ENCODE measurements at regions not wholly inside any gene's neighbourhood (a gene's known extent, or its start where the extent isn't known, plus 50 kb on each side); places are given as distances from the start of the nearest gene placed in this dataset.

- H3K9ac ChIP-seq (ENCODE audit: low read length), result no peak overlapping the region
- no peak overlapping the region for H3K4me2 ChIP-seq (replicated peaks; ENCODE audit: low read depth, low read length, poor library complexity, severe bottlenecking)
- H3K4me3 ChIP-seq (ENCODE audit: control extremely low read depth in 1 of 5, extremely low read depth in 1 of 5, insufficient read depth in 1 of 5, low read depth in 2 of 5, low read length in 4 of 5), result no peak overlapping the region
- H3K4me3 Mint-ChIP-seq, result no peak overlapping the region
- no peak overlapping the region for H3K27ac ChIP-seq (ENCODE audit: low read length in 2 of 2)
- intact Hi-C loops (cut with micrococcal nuclease), result no loop called here
- H3K27me3 ChIP-seq (replicated peaks in 1 of 4; ENCODE audit: control extremely low read depth in 1 of 4, control insufficient read depth in 3 of 4, insufficient read depth in 4 of 4, low read length in 3 of 4), result no peaks in the 10 kb centered on the region
- CTCF ChIA-PET, result no interaction called here
- POLR2A ChIA-PET, result no interaction called here
- DNase-seq (no peak), ATAC-seq (ENCODE audit: low read depth) (no peak)
- H3K36me3 ChIP-seq (replicated peaks in 1 of 2; ENCODE audit: control extremely low read depth in 1 of 2, control insufficient read depth in 1 of 2, extremely low read depth in 1 of 2, insufficient read depth in 2 of 2, low read length in 1 of 2), result no peaks in the 10 kb centered on the region
- no peaks in the 10 kb centered on the region for H4K20me1 ChIP-seq (ENCODE audit: control insufficient read depth, insufficient read depth, low read length, poor library complexity, severe bottlenecking)
- H3K4me1 Mint-ChIP-seq, result no peaks in the 10 kb centered on the region
- H3K79me2 ChIP-seq (ENCODE audit: control insufficient read depth, insufficient read depth, low read length), result no peaks in the 10 kb centered on the region
- no peaks in the 10 kb centered on the region for H3K9me3 Mint-ChIP-seq (ENCODE audit: insufficient read depth)
- no peaks in the 10 kb centered on the region for H3K27me3 Mint-ChIP-seq
- no peak overlapping the region for H3K27ac Mint-ChIP-seq
- no peaks in the 10 kb centered on the region for H3K9me3 ChIP-seq (ENCODE audit: control extremely low read depth in 1 of 3, control insufficient read depth in 2 of 3, insufficient read depth in 1 of 3, low read length in 2 of 3)
- H2AFZ ChIP-seq (ENCODE audit: insufficient read depth, low read depth, low read length, poor library complexity, severe bottlenecking), result no peak overlapping the region
- no peaks in the 10 kb centered on the region for H3K4me1 ChIP-seq (ENCODE audit: control insufficient read depth in 2 of 2, insufficient read depth in 2 of 2, low read length in 2 of 2)
- TF ChIP-seq EZH2 (IDR thresholded peaks at IDR 0.05; ENCODE audit: borderline replicate concordance, insufficient read depth, low read depth, low read length, poor library complexity, severe bottlenecking) (no peak), CTCF (IDR thresholded peaks at IDR 0.05) (no peak)
These were observed 249.4 kb downstream of the COX18 start for GRCh38 chr4:72820107-72820506.

- ChIA-PET POLR2A (no interaction called here), CTCF (no interaction called here)
- no peaks in the 10 kb centered on the region for H3K36me3 ChIP-seq (replicated peaks in 1 of 2; ENCODE audit: control extremely low read depth in 1 of 2, control insufficient read depth in 1 of 2, extremely low read depth in 1 of 2, insufficient read depth in 2 of 2, low read length in 1 of 2)
- H4K20me1 ChIP-seq (ENCODE audit: control insufficient read depth, insufficient read depth, low read length, poor library complexity, severe bottlenecking), result no peaks in the 10 kb centered on the region
- Mint-ChIP-seq H3K27me3 (no peaks in the 10 kb centered on the region), H3K27ac (no peak overlapping the region), H3K4me1 (no peaks in the 10 kb centered on the region), H3K4me3 (no peak overlapping the region), H3K9me3 (ENCODE audit: insufficient read depth) (no peaks in the 10 kb centered on the region)
- no peaks in the 10 kb centered on the region for H3K4me1 ChIP-seq (ENCODE audit: control insufficient read depth in 2 of 2, insufficient read depth in 2 of 2, low read length in 2 of 2)
- WGBS (ENCODE audit: insufficient coverage), result no CpG with 5 or more reads among the region's 1 CpG
- intact Hi-C loops (cut with micrococcal nuclease), result no loop called here
- H3K4me2 ChIP-seq (replicated peaks; ENCODE audit: low read depth, low read length, poor library complexity, severe bottlenecking), result no peak overlapping the region
- no peaks in the 10 kb centered on the region for H3K27me3 ChIP-seq (replicated peaks in 1 of 4; ENCODE audit: control extremely low read depth in 1 of 4, control insufficient read depth in 3 of 4, insufficient read depth in 4 of 4, low read length in 3 of 4)
- ATAC-seq (ENCODE audit: low read depth) (no peak), DNase-seq (no peak)
- TF ChIP-seq CTCF (IDR thresholded peaks at IDR 0.05), result no peak
- TF ChIP-seq EZH2 (IDR thresholded peaks at IDR 0.05; ENCODE audit: borderline replicate concordance, insufficient read depth, low read depth, low read length, poor library complexity, severe bottlenecking), result no peak
- H3K9me3 ChIP-seq (ENCODE audit: control extremely low read depth in 1 of 3, control insufficient read depth in 2 of 3, insufficient read depth in 1 of 3, low read length in 2 of 3), result peaks cover 0 to 1% (median 0%) of the 10 kb centered on the region in 3 donors
- H3K79me2 ChIP-seq (ENCODE audit: control insufficient read depth, insufficient read depth, low read length), result no peaks in the 10 kb centered on the region
- H2AFZ ChIP-seq (ENCODE audit: insufficient read depth, low read depth, low read length, poor library complexity, severe bottlenecking), result no peak overlapping the region
- no peak overlapping the region for H3K27ac ChIP-seq (ENCODE audit: low read length in 2 of 2)
- no peak overlapping the region for H3K9ac ChIP-seq (ENCODE audit: low read length)
- H3K4me3 ChIP-seq (ENCODE audit: control extremely low read depth in 1 of 5, extremely low read depth in 1 of 5, insufficient read depth in 1 of 5, low read depth in 2 of 5, low read length in 4 of 5), result no peak overlapping the region
These were observed 248.0 kb upstream of the ADAMTS3 start for GRCh38 chr4:72817012-72817411.
